ENCODE measurements at regions not wholly inside any gene's neighbourhood (a gene's known extent, or its start where the extent isn't known, plus 50 kb on each side); places are given as distances from the start of the nearest gene placed in this dataset.

- no peak overlapping the region for H3K4me2 ChIP-seq (ENCODE audit: low read length)
- no peaks in the 10 kb centered on the region for H3K4me1 ChIP-seq
- no peaks in the 10 kb centered on the region for H3K9me3 ChIP-seq (ENCODE audit: control insufficient read depth, low read length)
- no peak overlapping the region for H3K9ac ChIP-seq
- no peak overlapping the region for H3K27ac ChIP-seq
- H3K79me2 ChIP-seq = no peaks in the 10 kb centered on the region
- TF ChIP-seq CTCF (IDR thresholded peaks at IDR 0.05) = no peak
- H3K36me3 ChIP-seq (ENCODE audit: control insufficient read depth, insufficient read depth, low read length) = no peaks in the 10 kb centered on the region
- no peak overlapping the region for H3K4me3 ChIP-seq (ENCODE audit: low read depth, low read length)
- no peaks in the 10 kb centered on the region for H3K27me3 ChIP-seq (ENCODE audit: control insufficient read depth, insufficient read depth, low read length)
- H2AFZ ChIP-seq = no peak overlapping the region
These were observed 177.8 kb upstream of the USP15 start for GRCh38 chr12:62082448-62082847.

DNA sequence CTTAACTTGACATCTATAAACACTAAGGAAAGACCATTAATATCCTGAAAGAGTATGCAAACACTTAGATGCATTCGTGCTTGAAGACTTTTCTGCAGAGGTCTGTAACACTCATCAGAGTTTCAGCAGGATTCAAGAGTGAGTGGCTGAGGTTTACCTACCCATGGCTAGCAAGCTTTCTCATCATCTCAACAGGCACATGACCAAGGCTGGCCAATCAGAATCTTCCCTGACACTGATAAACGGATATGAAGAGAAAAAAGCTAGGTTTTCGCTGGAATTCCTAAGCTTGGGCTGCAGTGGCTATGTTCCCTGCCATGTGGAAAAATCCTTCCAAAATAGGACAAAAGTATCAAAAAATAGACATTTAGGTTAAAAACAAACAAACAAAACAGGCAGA lies 162.1 kb upstream of the USP15 start:
- Histone ChIP-seq H3K4me1 (no peaks in the 10 kb centered on the region), H3K27me3 (ENCODE audit: control insufficient read depth, insufficient read depth, low read length) (no peaks in the 10 kb centered on the region), H3K79me2 (no peaks in the 10 kb centered on the region), H2AFZ (no peak overlapping the region), H3K9me3 (ENCODE audit: control insufficient read depth, low read length) (no peaks in the 10 kb centered on the region), H3K27ac (no peak overlapping the region), H3K36me3 (ENCODE audit: control insufficient read depth, insufficient read depth, low read length) (no peaks in the 10 kb centered on the region), H3K9ac (no peak overlapping the region), H3K4me2 (ENCODE audit: low read length) (no peak overlapping the region), H3K4me3 (ENCODE audit: low read depth, low read length) (no peak overlapping the region)
- TF ChIP-seq CTCF (IDR thresholded peaks at IDR 0.05) = no peak

DNA sequence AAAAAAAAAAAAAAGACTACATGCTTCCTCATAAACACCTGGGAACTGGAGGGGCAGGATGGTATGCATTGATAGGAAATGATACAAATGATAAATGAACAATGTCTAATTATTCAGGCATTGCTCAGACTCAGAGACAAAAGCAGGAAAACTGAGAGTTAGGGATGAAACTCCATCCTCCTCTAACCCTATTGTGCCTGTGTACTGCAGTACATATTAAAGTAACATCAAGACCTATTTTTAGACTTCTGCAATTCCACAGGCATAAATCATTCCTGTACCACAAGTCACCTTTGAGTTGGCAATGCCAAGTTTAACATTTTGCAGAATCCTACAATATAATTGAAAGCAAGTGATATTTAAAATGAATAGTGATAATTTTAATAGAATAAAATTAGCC lies 156.5 kb upstream of the USP15 start:
- no peaks in the 10 kb centered on the region for H3K27me3 ChIP-seq (ENCODE audit: control insufficient read depth, insufficient read depth, low read length)
- no peak overlapping the region for H2AFZ ChIP-seq
- H3K36me3 ChIP-seq (ENCODE audit: control insufficient read depth, insufficient read depth, low read length) = no peaks in the 10 kb centered on the region
- no peaks in the 10 kb centered on the region for H3K9me3 ChIP-seq (ENCODE audit: control insufficient read depth, low read length)
- H3K4me3 ChIP-seq (ENCODE audit: low read depth, low read length) = no peak overlapping the region
- TF ChIP-seq CTCF (IDR thresholded peaks at IDR 0.05) = no peak
- H3K27ac ChIP-seq = no peak overlapping the region
- H3K9ac ChIP-seq = no peak overlapping the region
- H3K4me2 ChIP-seq (ENCODE audit: low read length) = no peak overlapping the region
- no peaks in the 10 kb centered on the region for H3K4me1 ChIP-seq
- H3K79me2 ChIP-seq = no peaks in the 10 kb centered on the region

DNA sequence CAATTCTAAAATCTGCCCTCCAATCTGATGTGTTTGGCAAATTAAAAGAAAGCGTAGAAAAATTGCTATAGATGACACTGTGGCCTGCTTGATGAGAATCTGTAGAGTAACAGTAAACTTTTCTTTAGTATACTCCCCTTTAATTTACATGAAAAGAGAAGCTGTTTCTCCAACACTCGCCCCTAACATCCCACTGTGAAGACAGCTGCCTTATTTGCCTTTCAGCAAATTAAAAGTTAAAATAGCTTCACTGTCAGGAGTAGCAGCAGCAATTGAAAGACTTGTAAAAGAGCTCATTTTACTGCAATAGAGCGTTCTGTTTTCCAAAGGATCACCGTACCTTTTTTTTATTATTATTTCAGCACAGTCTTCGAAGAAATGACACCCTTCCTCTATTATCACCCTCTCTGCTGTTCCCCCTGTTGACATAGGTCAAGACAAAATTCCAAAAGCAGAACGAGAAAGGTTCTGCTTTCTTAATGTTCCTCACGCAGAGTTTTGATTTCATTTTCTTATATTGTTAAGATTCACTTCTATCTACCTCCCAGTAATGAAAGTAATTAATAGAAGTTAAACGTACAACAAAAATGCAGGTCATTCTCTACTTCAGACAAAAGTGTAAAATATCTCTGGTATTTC lies 153.5 kb upstream of the USP15 start:
- no peaks in the 10 kb centered on the region for H3K9me3 ChIP-seq (ENCODE audit: control insufficient read depth, low read length)
- H3K9ac ChIP-seq = no peak overlapping the region
- no peak overlapping the region for H3K27ac ChIP-seq
- H3K4me3 ChIP-seq (ENCODE audit: low read depth, low read length) = no peak overlapping the region
- H3K4me1 ChIP-seq = no peaks in the 10 kb centered on the region
- no peak overlapping the region for H2AFZ ChIP-seq
- H3K79me2 ChIP-seq = no peaks in the 10 kb centered on the region
- no peaks in the 10 kb centered on the region for H3K36me3 ChIP-seq (ENCODE audit: control insufficient read depth, insufficient read depth, low read length)
- no peak overlapping the region for H3K4me2 ChIP-seq (ENCODE audit: low read length)
- TF ChIP-seq CTCF (IDR thresholded peaks at IDR 0.05) = no peak
- H3K27me3 ChIP-seq (ENCODE audit: control insufficient read depth, insufficient read depth, low read length) = no peaks in the 10 kb centered on the region

- Histone ChIP-seq H3K27me3 (ENCODE audit: control insufficient read depth, insufficient read depth, low read length) (no peaks in the 10 kb centered on the region), H3K4me2 (ENCODE audit: low read length) (no peak overlapping the region), H3K27ac (no peak overlapping the region), H3K36me3 (ENCODE audit: control insufficient read depth, insufficient read depth, low read length) (no peaks in the 10 kb centered on the region), H3K9ac (no peak overlapping the region), H3K9me3 (ENCODE audit: control insufficient read depth, low read length) (no peaks in the 10 kb centered on the region), H3K4me1 (no peaks in the 10 kb centered on the region), H3K79me2 (no peaks in the 10 kb centered on the region), H2AFZ (no peak overlapping the region), H3K4me3 (ENCODE audit: low read depth, low read length) (no peak overlapping the region)
- no peak for TF ChIP-seq CTCF (IDR thresholded peaks at IDR 0.05)
These were observed 146.7 kb upstream of the USP15 start for GRCh38 chr12:62113366-62114011.
